ENCODE measurements at regions not wholly inside any gene's neighbourhood (a gene's known extent, or its start where the extent isn't known, plus 50 kb on each side); places are given as distances from the start of the nearest gene placed in this dataset.

- TF ChIP-seq POLR2AphosphoS5 (IDR thresholded peaks at IDR 0.05) (no peak), CTCF (IDR thresholded peaks at IDR 0.05) (no peak), POLR2A (IDR thresholded peaks at IDR 0.05) (no peak), EP300 (IDR thresholded peaks at IDR 0.05) (no peak)
These were observed 77.8 kb upstream of the CACHD1 start for GRCh38 chr1:64392109-64392508.

Data from stomach (tissue), 4 donors.